GM19455 (cell line): ENCODE measurements at regions not wholly inside any gene's neighbourhood (a gene's known extent, or its start where the extent isn't known, plus 50 kb on each side); places are given as distances from the start of the nearest gene placed in this dataset.

Source experiments
- ATAC-seq: cut with Tn5 transposase; IDR thresholded peaks from one replicate; pipeline ENCODE4 v1.9.1; 2021; ENCODE audit not compliant: unreplicated experiment

GRCh38 chr2:56508662-56509061, 324.9 kb downstream of the CCDC85A start:
- no peak for ATAC-seq

- no peak for ATAC-seq
Observed at GRCh38 chr2:56510610-56511009, 326.8 kb downstream of the CCDC85A start.

- ATAC-seq = no peak
Observed at GRCh38 chr2:56515399-56515798, 331.6 kb downstream of the CCDC85A start.

GRCh38 chr2:56519806-56520205, 336.0 kb downstream of the CCDC85A start:
- no peak for ATAC-seq

- no peak for ATAC-seq
Observed at GRCh38 chr2:56522605-56523089, 338.9 kb downstream of the CCDC85A start.

- ATAC-seq = no peak
Observed at GRCh38 chr2:56523816-56524215, 340.0 kb downstream of the CCDC85A start.

- no peak for ATAC-seq
Observed at GRCh38 chr2:56531668-56532420, 348.1 kb downstream of the CCDC85A start.

- no peak for ATAC-seq
Observed at GRCh38 chr2:56534321-56534720, 350.5 kb downstream of the CCDC85A start.

GRCh38 chr2:56537756-56538155, 354.0 kb downstream of the CCDC85A start:
- no peak for ATAC-seq

GRCh38 chr2:56539618-56540017, 355.8 kb downstream of the CCDC85A start:
- ATAC-seq = no peak

GRCh38 chr2:56540467-56540866, 356.7 kb downstream of the CCDC85A start:
- no peak for ATAC-seq

- ATAC-seq = no peak
Observed at GRCh38 chr2:56540916-56541315, 357.1 kb downstream of the CCDC85A start.

GRCh38 chr2:56542213-56542612, 358.4 kb downstream of the CCDC85A start:
- no peak for ATAC-seq

- ATAC-seq = no peak
Observed at GRCh38 chr2:56565143-56565542, 381.4 kb downstream of the CCDC85A start.

- ATAC-seq = no peak
Observed at GRCh38 chr2:56571074-56571473, 387.3 kb downstream of the CCDC85A start.

- ATAC-seq = no peak
Observed at GRCh38 chr2:56576001-56576400, 392.2 kb downstream of the CCDC85A start.

GRCh38 chr2:56580242-56580641, 396.5 kb downstream of the CCDC85A start:
- no peak for ATAC-seq

GRCh38 chr2:56582570-56582969, 398.8 kb downstream of the CCDC85A start:
- no peak for ATAC-seq

- no peak for ATAC-seq
Observed at GRCh38 chr2:56583796-56584315, 400.1 kb downstream of the CCDC85A start.

- ATAC-seq = no peak
Observed at GRCh38 chr2:56587456-56587855, 403.7 kb downstream of the CCDC85A start.

GRCh38 chr2:56589194-56589593, 405.4 kb downstream of the CCDC85A start:
- ATAC-seq = no peak

GRCh38 chr2:56589835-56590234, 406.0 kb downstream of the CCDC85A start:
- ATAC-seq = no peak

- ATAC-seq = no peak
Observed at GRCh38 chr2:56590611-56591010, 406.8 kb downstream of the CCDC85A start.
